GM12874 (cell line): ENCODE measurements at regions not wholly inside any gene's neighbourhood (a gene's known extent, or its start where the extent isn't known, plus 50 kb on each side); places are given as distances from the start of the nearest gene placed in this dataset.

Experiments used
- CTCF ChIP-seq: IDR thresholded peaks from 2 replicates; pipeline ENCODE4 v1.5.1; 2011; ENCODE audit warnings: low read depth, mild to moderate bottlenecking, control low read depth, low read length, moderate library complexity; ENCODE audit not compliant: insufficient read depth

DNA sequence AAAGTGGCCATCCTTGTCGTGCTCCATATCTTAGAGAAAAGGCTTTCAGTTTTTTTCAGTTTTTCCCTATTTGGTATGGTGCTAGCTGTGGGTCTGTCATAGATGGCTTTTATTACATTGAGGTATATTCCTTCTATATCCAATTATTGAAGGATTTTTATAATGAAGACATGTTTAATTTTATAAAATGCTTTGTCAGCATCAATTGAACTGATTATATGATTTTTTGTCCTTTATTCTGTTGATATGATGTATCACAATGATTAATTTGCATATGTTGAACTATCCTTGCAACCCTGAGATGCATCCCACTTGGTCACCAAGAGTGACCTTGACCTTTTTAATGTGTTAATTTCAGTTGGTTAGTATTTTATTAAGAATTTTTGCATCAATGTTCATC lies 55.1 kb upstream of the VGLL2 start:
- TF ChIP-seq CTCF: no peak

- no peak for TF ChIP-seq CTCF
Observed at GRCh38 chr6:117215353-117216090, 49.8 kb upstream of the VGLL2 start.
